ENCODE measurements at regions not wholly inside any gene's neighbourhood (a gene's known extent, or its start where the extent isn't known, plus 50 kb on each side); places are given as distances from the start of the nearest gene placed in this dataset.

DNA sequence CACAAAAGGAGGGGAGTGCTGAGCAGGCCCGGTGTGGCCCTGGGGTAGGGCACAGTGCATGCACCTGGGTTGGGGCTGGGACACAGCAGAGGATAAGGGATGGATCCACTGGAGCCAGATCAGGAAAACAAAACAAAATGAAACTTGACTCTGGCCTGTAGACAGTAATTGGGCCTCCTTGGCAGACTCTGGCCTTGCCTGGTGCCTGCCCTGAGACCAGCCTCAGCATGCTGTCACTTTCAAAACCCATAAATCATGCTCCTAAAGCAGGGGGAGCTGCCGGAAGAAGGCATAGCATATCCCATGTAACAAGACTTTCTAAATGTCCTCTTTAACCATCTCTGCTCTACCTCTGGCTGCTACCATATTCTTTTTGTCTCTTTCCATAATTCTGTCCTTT lies 61.1 kb upstream of the IGFBP5 start:
- no peaks in the 10 kb centered on the region for H4K20me1 ChIP-seq (replicated peaks; ENCODE audit: insufficient read depth)
- Mint-ChIP-seq H3K4me1 (peaks cover 3% of the 10 kb centered on the region; the same call in 1 of the 3 replicates), H3K27ac (no peak overlapping the region), H3K36me3 (ENCODE audit: low read depth) (no peaks in the 10 kb centered on the region), H3K9me3 (no peaks in the 10 kb centered on the region), H3K27me3 (ENCODE audit: insufficient read depth, low read depth, poor library complexity) (peaks cover 8% of the 10 kb centered on the region), H3K4me3 (no peak overlapping the region)
- no peak overlapping the region for H3K27ac ChIP-seq (ENCODE audit: low read depth)
- no peak for TF ChIP-seq CREB1 (CRISPR knock-in tag; IDR thresholded peaks at IDR 0.05; ENCODE audit: low read depth)
- no peak for TF ChIP-seq ZNF462 (CRISPR knock-in tag; IDR thresholded peaks at IDR 0.05)
- TF ChIP-seq POLR2AphosphoS5 (IDR thresholded peaks at IDR 0.05; ENCODE audit: low read depth), result no peak
- TF ChIP-seq EZH2 (IDR thresholded peaks at IDR 0.05; ENCODE audit: low read depth, unreplicated experiment), result no peak
- no peak for TF ChIP-seq ZNF331 (CRISPR knock-in tag; IDR thresholded peaks at IDR 0.05; ENCODE audit: low read depth)
- TF ChIP-seq CTCF (conservative IDR thresholded peaks at IDR 0.05; ENCODE audit: low read depth in 2 of 2), result no peak
- TF ChIP-seq ZNF114 (CRISPR knock-in tag; IDR thresholded peaks at IDR 0.05), result no peak
- TF ChIP-seq NANOG (IDR thresholded peaks at IDR 0.05; ENCODE audit: borderline replicate concordance), result no peak
- no peak for TF ChIP-seq ETS1 (IDR thresholded peaks at IDR 0.05)
- TF ChIP-seq REST (IDR thresholded peaks at IDR 0.05; ENCODE audit: unreplicated experiment), result no peak
- TF ChIP-seq JUNB (IDR thresholded peaks at IDR 0.05; ENCODE audit: unreplicated experiment), result no peak
- TF ChIP-seq EZH2phosphoT487 (IDR thresholded peaks at IDR 0.05; ENCODE audit: unreplicated experiment), result no peak
- TF ChIP-seq STAT1 (IDR thresholded peaks at IDR 0.05; ENCODE audit: unreplicated experiment), result no peak
- no peaks in the 10 kb centered on the region for H3K79me2 ChIP-seq (replicated peaks; ENCODE audit: insufficient read depth)
- ATAC-seq, result no peak
- no peak overlapping the region for H2AFZ ChIP-seq
- H3K4me2 ChIP-seq, result no peak overlapping the region
- no peaks in the 10 kb centered on the region for H3F3A ChIP-seq (replicated peaks; ENCODE audit: low read depth)
- H3K9me2 ChIP-seq (ENCODE audit: insufficient read depth), result peaks cover 9% of the 10 kb centered on the region; the same call in 1 of the 2 replicates
- no peak overlapping the region for H3K4me3 ChIP-seq
- no peaks in the 10 kb centered on the region for H3K4me1 ChIP-seq (ENCODE audit: insufficient read depth)
- H3K36me3 ChIP-seq (ENCODE audit: insufficient read depth), result no peaks in the 10 kb centered on the region
- no peak for DNase-seq (ENCODE audit: low spot score)
- H3K27me3 ChIP-seq (ENCODE audit: insufficient read depth), result no peaks in the 10 kb centered on the region

Data from GM23338 (cell line).